GM10248 (cell line): ENCODE measurements at regions not wholly inside any gene's neighbourhood (a gene's known extent, or its start where the extent isn't known, plus 50 kb on each side); places are given as distances from the start of the nearest gene placed in this dataset.

Experiments used
- CTCF ChIA-PET: fragments of 300-600 bp; sonication (Branson Sonifier 250); formaldehyde crosslinking; extraction: SDS; loops from one replicate; lab custom pipeline; 2021; ENCODE audit warnings: antibody characterized with exemption; lab: Yijun Ruan, JAX
- POLR2A ChIA-PET: fragments of 350-650 bp; sonication (Branson Sonifier 250); formaldehyde crosslinking; extraction: SDS; loops from one replicate; lab custom pipeline; 2020; ENCODE audit warnings: antibody characterized with exemption; lab: Yijun Ruan, JAX
- DNase-seq: peaks from one replicate; pipeline ENCODE4 v3.0.0; 2012; ENCODE audit errors: extremely low spot score
- TF ChIP-seq, protein P1 (sequence below): IDR thresholded peaks from 2 replicates; pipeline ENCODE4 v1.5.1; 2012; ENCODE audit warnings: mild to moderate bottlenecking, low read depth; ENCODE audit errors: extremely low read depth, missing control alignments, control extremely low read depth

DNA sequence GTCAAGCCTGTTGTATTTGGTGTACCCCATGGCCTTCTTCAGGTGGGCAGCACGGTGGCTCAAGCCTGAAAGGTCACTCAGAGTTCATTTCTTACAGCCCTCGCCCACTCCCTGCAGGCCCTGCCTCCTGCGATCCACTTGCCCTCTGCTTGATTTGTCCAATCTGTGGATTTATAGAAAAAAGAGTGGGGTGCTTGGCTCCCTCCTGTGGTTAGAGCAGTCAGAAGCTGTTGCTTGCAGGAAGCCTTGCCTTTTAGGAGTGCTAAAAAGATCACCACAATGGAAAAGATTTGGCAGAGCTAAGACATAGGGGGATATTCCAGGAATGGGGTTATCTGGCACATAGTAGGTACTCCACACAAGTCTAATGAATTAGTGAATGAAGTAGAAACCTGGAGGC, 108.0 kb upstream of the TRABD2B start:
- DNase-seq = no peak
- ChIA-PET CTCF (interaction anchor here (0.7 to 3.0 kb wide), 2 partner anchors 10 to 98 kb away, joined by 3 to 18 read pairs; no protein-coding TSS in a partner anchor), POLR2A (interaction anchor here (0.6 kb wide), 1 partner anchor 143 kb away, joined by 5 read pairs; no protein-coding TSS in a partner anchor)
- TF ChIP-seq, protein P1, sequence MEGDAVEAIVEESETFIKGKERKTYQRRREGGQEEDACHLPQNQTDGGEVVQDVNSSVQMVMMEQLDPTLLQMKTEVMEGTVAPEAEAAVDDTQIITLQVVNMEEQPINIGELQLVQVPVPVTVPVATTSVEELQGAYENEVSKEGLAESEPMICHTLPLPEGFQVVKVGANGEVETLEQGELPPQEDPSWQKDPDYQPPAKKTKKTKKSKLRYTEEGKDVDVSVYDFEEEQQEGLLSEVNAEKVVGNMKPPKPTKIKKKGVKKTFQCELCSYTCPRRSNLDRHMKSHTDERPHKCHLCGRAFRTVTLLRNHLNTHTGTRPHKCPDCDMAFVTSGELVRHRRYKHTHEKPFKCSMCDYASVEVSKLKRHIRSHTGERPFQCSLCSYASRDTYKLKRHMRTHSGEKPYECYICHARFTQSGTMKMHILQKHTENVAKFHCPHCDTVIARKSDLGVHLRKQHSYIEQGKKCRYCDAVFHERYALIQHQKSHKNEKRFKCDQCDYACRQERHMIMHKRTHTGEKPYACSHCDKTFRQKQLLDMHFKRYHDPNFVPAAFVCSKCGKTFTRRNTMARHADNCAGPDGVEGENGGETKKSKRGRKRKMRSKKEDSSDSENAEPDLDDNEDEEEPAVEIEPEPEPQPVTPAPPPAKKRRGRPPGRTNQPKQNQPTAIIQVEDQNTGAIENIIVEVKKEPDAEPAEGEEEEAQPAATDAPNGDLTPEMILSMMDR = no peak

DNA sequence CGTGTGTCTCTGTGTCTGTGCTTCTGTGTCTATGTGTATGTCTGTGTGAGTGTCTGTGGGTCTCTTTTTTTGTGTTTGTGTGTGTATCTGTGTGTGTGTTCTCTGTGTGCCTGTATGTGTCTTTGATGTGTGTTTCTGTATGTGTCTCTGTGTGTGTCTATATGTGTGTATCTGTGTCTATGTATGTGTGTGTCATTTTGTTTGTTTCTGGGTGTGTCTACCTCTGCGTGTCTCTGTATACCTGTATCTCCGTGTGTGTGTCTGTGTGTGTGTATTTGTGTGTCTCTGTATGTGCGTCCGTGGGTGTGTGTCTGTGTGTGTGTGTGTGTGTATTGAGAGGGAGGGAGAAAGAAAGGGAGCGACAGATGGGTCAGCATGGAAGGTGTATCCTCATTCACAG, 106.3 kb upstream of the TRABD2B start:
- CTCF ChIA-PET = no interaction called here
- TF ChIP-seq, protein P1 = no peak
- no peak for DNase-seq
- POLR2A ChIA-PET = no interaction called here

DNA sequence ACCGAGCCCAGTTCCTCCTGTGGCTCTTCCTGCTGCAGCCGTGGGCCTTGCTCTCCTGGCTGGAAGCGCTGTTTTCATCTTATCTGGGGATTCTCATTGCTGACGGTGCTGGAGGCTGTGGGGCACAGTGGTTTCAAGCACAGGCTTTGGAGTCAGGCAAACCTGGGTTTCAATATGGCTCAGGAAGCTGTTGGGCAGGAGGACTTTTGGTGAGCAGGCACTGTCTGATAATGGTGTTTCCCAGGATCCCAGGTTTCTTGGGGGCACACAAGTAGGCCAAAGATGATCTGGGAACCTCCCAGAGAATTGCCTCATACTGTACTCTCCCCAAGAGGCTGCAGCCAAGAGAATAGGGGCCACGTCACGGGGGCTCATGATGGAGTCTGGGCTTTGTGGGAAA, 105.6 kb upstream of the TRABD2B start:
- DNase-seq = no peak
- TF ChIP-seq, protein P1 = no peak
- CTCF ChIA-PET = interaction anchor here (1.4 kb wide), 1 partner anchor 9 kb away, joined by 4 read pairs; no protein-coding TSS in a partner anchor
- POLR2A ChIA-PET = no interaction called here

DNA sequence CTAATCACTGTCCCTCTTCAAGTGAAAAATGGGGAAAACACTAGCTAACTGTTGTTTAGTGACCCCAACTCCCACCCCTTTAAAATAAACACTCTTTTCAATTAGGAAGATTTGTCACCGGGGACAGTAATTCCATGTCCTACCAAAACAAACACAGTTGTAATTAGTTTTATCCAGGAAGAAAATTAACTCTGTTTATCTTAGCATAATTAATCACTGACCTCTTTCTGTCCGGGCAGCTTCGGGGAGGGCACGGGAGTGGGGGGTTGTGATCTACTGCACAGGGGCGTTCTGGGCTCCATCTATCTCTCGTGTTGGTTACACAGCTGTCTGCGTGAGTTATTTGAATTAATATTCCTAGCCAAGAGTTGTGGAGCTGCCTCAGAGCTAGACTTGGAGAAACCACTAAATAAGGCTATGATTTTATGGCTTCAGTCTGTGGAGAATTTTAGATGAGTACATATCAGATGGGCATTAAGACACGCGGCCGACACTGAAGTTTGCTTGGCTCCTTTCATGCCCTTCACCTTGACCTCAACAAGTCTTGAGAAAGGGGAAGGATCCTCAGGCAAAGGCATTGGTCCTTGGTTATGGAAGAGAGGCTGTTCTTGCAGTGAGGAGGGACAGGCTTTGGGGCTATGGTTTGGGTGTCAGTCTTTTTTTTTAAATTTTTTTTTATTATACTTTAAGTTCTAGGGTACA, 102.0 kb upstream of the TRABD2B start:
- TF ChIP-seq, protein P1 = no peak
- DNase-seq = no peak
- ChIA-PET POLR2A (no interaction called here), CTCF (interaction anchor here (1.2 kb wide), 1 partner anchor 10 kb away, joined by 3 read pairs; no protein-coding TSS in a partner anchor)

DNA sequence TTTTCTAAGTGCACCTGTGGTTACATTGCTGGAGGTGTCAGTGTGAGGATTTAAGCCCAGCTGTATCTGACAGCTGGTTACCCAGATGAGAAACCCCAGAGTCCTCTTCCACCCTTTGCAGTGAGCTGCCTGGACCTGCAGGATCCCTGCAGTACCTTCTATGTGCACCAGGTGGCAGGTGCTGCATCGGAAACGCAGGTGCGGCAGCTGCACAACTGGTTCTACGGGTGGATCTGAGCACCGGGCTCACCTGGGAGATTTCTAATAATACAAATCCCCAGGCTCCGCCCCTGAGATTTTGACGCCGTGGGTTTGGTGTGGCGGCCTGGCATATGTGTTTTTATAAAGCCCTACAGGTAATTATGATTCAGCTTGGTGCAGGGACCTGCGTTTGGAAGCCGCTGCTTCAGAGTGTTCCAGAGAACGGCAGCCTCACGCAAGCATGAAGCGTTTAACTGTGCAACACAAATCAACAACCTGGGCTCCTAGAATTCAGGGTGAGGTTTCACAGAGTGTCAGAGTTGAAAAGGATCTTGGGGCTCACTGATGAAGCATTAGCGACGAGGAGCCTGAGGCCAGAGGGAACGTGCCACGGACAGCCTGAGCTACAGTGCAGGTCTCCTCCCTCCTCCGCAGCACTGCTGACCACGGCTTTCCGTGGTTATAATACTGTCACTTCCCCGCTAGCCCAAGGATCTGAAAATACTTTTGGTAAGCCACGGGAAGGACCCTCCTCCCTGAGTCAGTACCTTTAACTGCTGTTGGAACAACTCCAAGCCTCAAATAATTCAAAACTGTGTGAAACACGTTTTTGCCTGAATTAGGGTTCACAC, 96.7 kb upstream of the TRABD2B start:
- TF ChIP-seq, protein P1 = peak; percentile 82
- CTCF ChIA-PET = interaction anchor here (0.6 to 3.4 kb wide), 19 partner anchors 8 to 404 kb away, joined by 3 to 22 read pairs (median 4); partner anchors contain the start of gene TRABD2B
- DNase-seq = peak; percentile 78
- POLR2A ChIA-PET = no interaction called here

DNA sequence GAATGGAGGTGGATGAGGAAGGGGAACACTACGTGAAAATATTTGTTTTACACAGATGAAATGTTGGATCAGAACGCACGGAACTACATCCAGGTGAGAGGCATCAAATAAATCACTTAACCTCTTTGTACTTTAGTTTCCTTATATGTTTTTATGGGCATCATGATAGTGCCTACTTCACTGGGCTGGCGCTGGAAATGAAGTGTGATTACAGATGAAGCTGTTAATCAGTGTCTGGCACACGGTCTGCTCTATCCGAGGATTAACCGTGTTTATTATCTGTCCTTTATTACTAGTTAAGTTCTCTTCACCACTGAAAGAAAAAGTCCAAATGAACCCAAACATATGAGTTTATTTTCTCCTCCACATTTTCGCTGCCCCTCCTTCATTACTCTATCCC, 96.0 kb upstream of the TRABD2B start:
- POLR2A ChIA-PET = no interaction called here
- DNase-seq = no peak
- TF ChIP-seq, protein P1 = no peak
- CTCF ChIA-PET = interaction anchor here (0.6 to 3.4 kb wide), 14 partner anchors 9 to 282 kb away, joined by 3 to 22 read pairs (median 4); no protein-coding TSS in a partner anchor
